Occipital lobe (tissue), 1 donor: ENCODE measurements at regions not wholly inside any gene's neighbourhood (a gene's known extent, or its start where the extent isn't known, plus 50 kb on each side); places are given as distances from the start of the nearest gene placed in this dataset.

Experiments
- DNase-seq: peaks from one replicate; lab custom pipeline; 2025; lab: John Stamatoyannopoulos, UW

GRCh38 chr18:4639628-4640310, 184.7 kb upstream of the DLGAP1 start:
- DNase-seq = no peak

- DNase-seq = no peak
Observed at GRCh38 chr18:4638680-4639079, 183.6 kb upstream of the DLGAP1 start.

- DNase-seq = no peak
Observed at GRCh38 chr18:4637876-4638275, 182.8 kb upstream of the DLGAP1 start.

- DNase-seq = no peak
Observed at GRCh38 chr18:4636967-4637366, 181.9 kb upstream of the DLGAP1 start.

GRCh38 chr18:4631239-4631638, 176.1 kb upstream of the DLGAP1 start:
- DNase-seq = no peak

- no peak for DNase-seq
Observed at GRCh38 chr18:4605212-4605611, 150.1 kb upstream of the DLGAP1 start.

GRCh38 chr18:4603955-4604354, 148.8 kb upstream of the DLGAP1 start:
- no peak for DNase-seq

GRCh38 chr18:4599312-4599711, 144.2 kb upstream of the DLGAP1 start:
- DNase-seq = no peak

GRCh38 chr18:4597301-4597700, 142.2 kb upstream of the DLGAP1 start:
- no peak for DNase-seq

GRCh38 chr18:4593895-4594294, 138.8 kb upstream of the DLGAP1 start:
- DNase-seq = no peak

GRCh38 chr18:4593459-4593858, 138.4 kb upstream of the DLGAP1 start:
- no peak for DNase-seq

GRCh38 chr18:4589056-4589800, 134.1 kb upstream of the DLGAP1 start:
- no peak for DNase-seq

GRCh38 chr18:4587204-4587603, 132.1 kb upstream of the DLGAP1 start:
- no peak for DNase-seq

- DNase-seq = no peak
Observed at GRCh38 chr18:4586731-4587130, 131.6 kb upstream of the DLGAP1 start.

GRCh38 chr18:4582431-4583335, 127.6 kb upstream of the DLGAP1 start:
- no peak for DNase-seq

- no peak for DNase-seq
Observed at GRCh38 chr18:4581966-4582365, 126.9 kb upstream of the DLGAP1 start.

GRCh38 chr18:4578449-4578848, 123.3 kb upstream of the DLGAP1 start:
- DNase-seq = no peak

GRCh38 chr18:4573735-4574134, 118.6 kb upstream of the DLGAP1 start:
- no peak for DNase-seq

GRCh38 chr18:4557502-4557901, 102.4 kb upstream of the DLGAP1 start:
- no peak for DNase-seq

- DNase-seq = no peak
Observed at GRCh38 chr18:4551001-4551360, 95.9 kb upstream of the DLGAP1 start.

GRCh38 chr18:4549164-4549872, 94.2 kb upstream of the DLGAP1 start:
- DNase-seq = no peak

- DNase-seq = no peak
Observed at GRCh38 chr18:4547126-4547525, 92.0 kb upstream of the DLGAP1 start.
